Esophagus (tissue), 2 donors: ENCODE measurements at regions not wholly inside any gene's neighbourhood (a gene's known extent, or its start where the extent isn't known, plus 50 kb on each side); places are given as distances from the start of the nearest gene placed in this dataset.

Experiments used
- H3K27ac ChIP-seq, 2 donors: one replicate each; pipeline ENCODE4 v1.5.1; 2013; ENCODE audit warnings: low read depth in 2 of 2, mild to moderate bottlenecking in 2 of 2, inconsistent platforms in 1 of 2, low read length in 1 of 2, moderate library complexity in 1 of 2
- H3K27me3 ChIP-seq, 2 donors: one replicate each; pipeline ENCODE4 v1.6.1; 2013; ENCODE audit warnings: low read length in 2 of 2, control low read depth in 1 of 2, mild to moderate bottlenecking in 1 of 2; ENCODE audit not compliant: insufficient read depth in 2 of 2, control insufficient read depth in 1 of 2
- H3K36me3 ChIP-seq, 2 donors: one replicate each; pipeline ENCODE4 v1.6.1; 2013; ENCODE audit warnings: low read length in 1 of 2; ENCODE audit not compliant: control insufficient read depth in 2 of 2, insufficient read depth in 2 of 2
- H3K4me1 ChIP-seq, 2 donors: one replicate each; pipeline ENCODE4 v1.6.1; 2013; ENCODE audit warnings: low read length in 1 of 2; ENCODE audit not compliant: control insufficient read depth in 2 of 2, insufficient read depth in 2 of 2
- H3K4me3 ChIP-seq, 2 donors: one replicate each; pipeline ENCODE4 v1.5.1; 2013; ENCODE audit warnings: low read length in 2 of 2, mild to moderate bottlenecking in 2 of 2, low read depth in 1 of 2, moderate library complexity in 1 of 2
- H3K9me3 ChIP-seq, 2 donors: one replicate each; pipeline ENCODE4 v1.6.1; 2013; ENCODE audit warnings: mild to moderate bottlenecking in 2 of 2, low read depth in 1 of 2, low read length in 1 of 2, moderate library complexity in 1 of 2; ENCODE audit not compliant: control insufficient read depth in 2 of 2, insufficient read depth in 1 of 2
- WGBS, 2 donors: extraction: QIAGEN DNeasy Blood & Tissue Kit; methylation state at CpG; one replicate each; pipeline ENCODE4 v1.1.7; 2013; 5-methylcytosine and 5-hydroxymethylcytosine counted together
- donor health status: healthy with polysubstance abuse.
- donor health status: Bipolar disorder and iron deficiency.

DNA sequence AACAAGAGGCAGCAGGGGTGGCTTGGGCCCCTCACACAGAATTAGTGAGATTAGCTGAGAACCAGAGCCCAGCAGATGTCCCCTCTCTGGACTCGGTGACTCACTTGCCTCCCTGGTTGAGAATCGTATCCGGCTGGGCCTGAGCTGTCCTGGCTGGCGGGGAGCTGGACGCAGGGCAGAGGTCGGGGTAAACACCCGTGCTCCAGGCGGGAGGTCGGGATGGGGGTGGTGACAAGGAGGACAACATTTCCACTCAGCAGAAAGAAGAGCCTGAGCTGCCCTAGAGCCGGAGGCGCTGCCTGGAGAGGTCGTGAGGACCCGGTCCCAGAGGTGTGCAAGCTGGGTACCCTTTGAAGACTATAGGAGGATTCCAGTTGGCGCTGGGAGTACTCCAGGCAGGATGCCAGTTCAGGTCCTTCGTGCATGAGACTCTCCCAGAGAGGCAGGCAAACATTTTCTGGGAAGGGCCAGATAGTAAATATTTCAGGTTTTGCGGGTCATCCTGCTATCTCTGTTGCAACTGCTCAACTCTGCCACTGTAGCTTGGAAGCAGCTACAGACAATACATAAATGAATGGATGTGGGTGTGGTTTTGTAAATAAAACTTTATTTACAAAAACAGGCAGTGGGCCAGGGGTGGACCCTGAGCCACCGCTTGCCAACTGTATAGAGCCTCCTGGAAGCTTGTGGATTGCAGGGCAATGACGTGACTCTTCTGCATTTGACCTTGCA lies 116.8 kb upstream of the WNT4 start:
- H3K36me3 ChIP-seq, result no peaks in the 10 kb centered on the region
- H3K27ac ChIP-seq, result no peak overlapping the region
- whole genome bisulfite sequencing, 2 donors, result 43 to 51% methylated on average over 18 of the region's 18 CpGs
- H3K4me3 ChIP-seq, result no peak overlapping the region
- peaks cover 3 to 15% of the 10 kb centered on the region in 2 donors for H3K4me1 ChIP-seq
- no peaks in the 10 kb centered on the region for H3K9me3 ChIP-seq
- no peaks in the 10 kb centered on the region for H3K27me3 ChIP-seq

DNA sequence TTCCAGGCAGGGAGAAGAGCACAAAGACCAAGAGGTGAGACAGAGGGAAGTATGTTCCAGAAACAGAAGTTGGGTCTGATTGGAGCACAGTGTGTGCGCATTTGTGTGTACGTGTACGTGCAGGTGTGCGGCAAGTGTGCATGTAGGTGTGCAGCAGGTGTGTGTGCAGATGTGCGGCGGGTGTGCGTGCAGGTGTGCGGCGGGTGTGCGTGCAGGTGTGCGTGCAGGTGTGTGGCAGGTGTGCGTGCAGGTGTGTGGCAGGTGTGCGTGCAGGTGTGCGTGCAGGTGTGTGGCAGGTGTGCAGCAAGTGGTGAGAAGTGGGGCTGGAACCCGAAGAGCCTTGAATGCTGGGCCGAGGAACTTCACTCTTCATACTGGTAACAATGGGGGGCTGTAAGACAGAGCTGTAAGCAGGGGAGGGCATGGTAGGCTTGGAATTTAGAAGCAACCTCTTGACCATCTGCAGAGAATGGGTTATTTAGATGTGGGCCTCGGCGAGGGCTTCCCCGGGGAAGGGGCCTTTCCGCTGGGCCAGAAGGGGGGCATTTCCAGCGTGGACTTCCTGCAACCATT lies 118.0 kb upstream of the WNT4 start:
- no peaks in the 10 kb centered on the region for H3K36me3 ChIP-seq
- H3K4me1 ChIP-seq, result peaks cover 3 to 9% of the 10 kb centered on the region in 2 donors
- H3K27me3 ChIP-seq, result no peaks in the 10 kb centered on the region
- 90 to 92% methylated on average over 21 of the region's 21 CpGs for WGBS, 2 donors
- no peak overlapping the region for H3K27ac ChIP-seq
- no peaks in the 10 kb centered on the region for H3K9me3 ChIP-seq
- H3K4me3 ChIP-seq, result no peak overlapping the region

DNA sequence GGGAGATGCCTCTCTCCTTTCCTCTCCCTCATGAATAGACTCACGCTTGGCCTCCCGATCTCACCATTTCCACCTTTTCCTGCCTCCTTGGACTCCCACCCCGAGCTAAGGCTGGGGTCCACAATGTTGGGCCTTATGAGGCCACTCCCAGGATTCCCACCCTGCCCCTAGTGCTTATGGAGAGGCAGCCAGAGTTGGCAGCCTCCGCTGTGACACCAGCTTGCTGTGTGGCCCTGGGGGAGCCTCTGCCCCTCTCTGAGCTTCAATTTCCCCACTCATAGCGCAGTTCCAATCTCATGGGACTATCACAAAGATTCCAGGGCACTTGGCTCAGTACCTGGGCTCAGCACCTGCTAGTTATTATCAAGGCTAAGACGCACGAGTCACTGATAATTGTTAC lies 118.7 kb upstream of the WNT4 start:
- no peak overlapping the region for H3K27ac ChIP-seq
- H3K27me3 ChIP-seq, result no peaks in the 10 kb centered on the region
- no peaks in the 10 kb centered on the region for H3K9me3 ChIP-seq
- no peak overlapping the region for H3K4me3 ChIP-seq
- no peaks in the 10 kb centered on the region for H3K36me3 ChIP-seq
- whole genome bisulfite sequencing, 2 donors, result 74 to 82% methylated on average over 5 to 7 of the region's 7 CpGs
- peaks cover 3 to 9% of the 10 kb centered on the region in 2 donors for H3K4me1 ChIP-seq

DNA sequence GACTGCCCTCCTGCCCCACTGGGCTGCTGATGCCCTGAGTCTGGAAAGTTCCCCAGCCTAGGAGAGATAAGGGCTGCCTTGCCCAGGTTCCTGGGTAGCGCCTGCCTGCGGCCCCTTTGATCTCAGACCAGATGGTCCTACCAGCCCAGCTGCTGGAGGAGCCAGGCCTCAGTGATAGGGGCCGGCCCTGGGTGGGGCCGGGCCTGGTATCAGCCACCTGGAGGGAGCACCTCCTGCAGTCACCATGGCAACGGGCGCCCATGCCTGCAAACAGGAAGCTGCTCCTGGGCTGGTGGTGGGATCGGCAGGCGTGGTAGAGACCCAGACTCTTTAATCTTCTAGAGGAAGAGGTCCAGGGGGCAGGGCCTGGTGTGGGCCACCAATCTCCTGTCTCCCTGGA lies 119.7 kb upstream of the WNT4 start:
- Histone ChIP-seq H3K4me3 (no peak overlapping the region), H3K4me1 (peaks cover 2 to 9% of the 10 kb centered on the region in 2 donors), H3K27ac (no peak overlapping the region), H3K27me3 (no peaks in the 10 kb centered on the region), H3K9me3 (no peaks in the 10 kb centered on the region), H3K36me3 (no peaks in the 10 kb centered on the region)
- WGBS, 2 donors, result 65 to 72% methylated on average over 8 of the region's 8 CpGs

DNA sequence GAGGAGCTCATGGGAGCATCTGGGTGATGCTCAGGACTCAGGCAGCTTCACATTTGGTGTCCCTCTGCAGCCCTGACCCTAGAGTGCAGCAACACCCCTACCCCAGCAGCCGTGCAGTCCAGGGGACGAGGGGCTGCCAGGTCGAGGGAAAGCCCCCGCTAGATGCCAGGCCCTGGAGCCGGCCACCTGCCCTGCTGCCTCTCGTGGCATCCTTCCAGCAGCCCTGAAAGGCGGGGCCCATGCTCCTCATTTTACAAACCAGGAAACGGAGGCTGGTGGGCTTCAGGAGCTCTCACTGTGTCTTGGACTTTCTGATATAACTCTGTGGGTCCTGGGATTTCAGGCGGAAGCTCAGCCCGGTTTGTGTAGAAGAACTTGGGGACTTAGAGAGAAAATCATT lies 120.5 kb upstream of the WNT4 start:
- Histone ChIP-seq H3K27ac (no peak overlapping the region), H3K27me3 (no peaks in the 10 kb centered on the region), H3K4me3 (no peak overlapping the region), H3K4me1 (peaks cover 0 to 9% of the 10 kb centered on the region in 2 donors), H3K36me3 (no peaks in the 10 kb centered on the region), H3K9me3 (no peaks in the 10 kb centered on the region)
- WGBS, 2 donors, result 73 to 74% methylated on average over 10 of the region's 10 CpGs

DNA sequence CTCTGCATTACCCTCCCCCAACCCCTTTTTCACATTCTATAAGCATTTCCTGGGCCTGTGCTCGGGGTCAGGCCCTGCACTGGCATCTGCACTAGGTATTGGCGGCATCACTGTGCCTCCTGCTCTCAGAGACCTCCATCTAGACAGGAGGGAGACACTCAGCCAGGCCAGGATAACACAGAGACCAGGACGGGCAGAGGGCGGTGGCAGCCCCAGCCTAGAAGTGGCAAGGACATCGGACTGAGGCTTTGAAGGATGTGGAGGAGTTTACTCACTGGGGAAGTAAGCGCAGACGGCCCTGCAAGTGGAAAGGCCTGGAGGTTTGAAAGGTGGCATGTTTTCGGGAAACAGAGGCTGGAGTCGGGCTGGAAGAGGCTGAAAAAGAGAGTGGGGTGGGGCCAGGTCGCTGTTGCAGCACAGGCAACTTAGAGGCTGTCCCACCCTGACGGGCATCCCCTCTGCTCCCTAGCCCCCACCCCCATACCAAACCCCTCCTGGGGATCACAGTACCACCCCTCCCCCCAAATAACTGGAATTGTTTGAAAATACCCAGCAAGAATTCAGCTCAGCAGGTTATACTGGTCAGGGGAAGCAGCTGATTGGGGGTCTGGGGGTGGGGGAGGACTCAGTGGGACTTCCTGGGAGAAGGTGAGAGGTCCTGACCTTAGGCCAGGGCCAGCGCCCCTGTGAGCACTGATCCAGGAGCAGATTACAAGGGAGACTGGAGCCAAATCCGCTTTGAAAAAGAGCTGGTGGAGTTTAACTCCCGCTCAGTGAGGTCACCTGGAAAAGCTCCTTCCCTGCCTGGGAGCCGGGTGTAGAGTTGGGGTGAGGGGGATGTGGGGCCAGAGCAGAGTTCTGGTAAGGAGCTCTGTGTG lies 121.8 kb upstream of the WNT4 start:
- Histone ChIP-seq H3K27ac (no peak overlapping the region), H3K36me3 (no peaks in the 10 kb centered on the region), H3K27me3 (no peaks in the 10 kb centered on the region), H3K9me3 (no peaks in the 10 kb centered on the region), H3K4me3 (no peak overlapping the region), H3K4me1 (peaks cover 0 to 6% of the 10 kb centered on the region in 2 donors)
- 82 to 87% methylated on average over 15 of the region's 15 CpGs for WGBS, 2 donors

DNA sequence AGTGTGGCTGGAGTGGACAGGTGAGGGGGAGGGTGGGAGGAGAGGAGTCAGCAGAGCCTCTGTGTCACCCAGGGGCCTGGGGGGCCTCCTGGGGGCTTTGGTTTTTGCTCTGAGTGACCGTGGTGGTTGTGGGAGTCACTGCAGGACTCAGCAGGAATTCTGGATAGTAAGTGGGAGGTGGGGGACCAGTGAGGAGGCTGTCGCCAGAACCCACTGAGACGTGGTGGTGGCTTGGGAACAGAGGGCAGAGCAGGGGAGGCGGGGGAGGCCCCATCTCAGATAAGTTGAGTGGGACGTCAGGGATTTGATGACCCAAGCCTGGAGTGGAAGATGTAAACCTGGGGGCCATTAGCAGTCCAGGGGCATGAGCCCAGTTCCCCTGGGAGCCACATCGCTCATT lies 123.2 kb upstream of the WNT4 start:
- 78 to 82% methylated on average over 6 of the region's 6 CpGs for WGBS, 2 donors
- H3K27me3 ChIP-seq, result no peaks in the 10 kb centered on the region
- H3K27ac ChIP-seq, result no peak overlapping the region
- H3K4me3 ChIP-seq, result no peak overlapping the region
- H3K36me3 ChIP-seq, result no peaks in the 10 kb centered on the region
- no peaks in the 10 kb centered on the region for H3K9me3 ChIP-seq
- H3K4me1 ChIP-seq, result peaks cover 0 to 3% of the 10 kb centered on the region in 2 donors

DNA sequence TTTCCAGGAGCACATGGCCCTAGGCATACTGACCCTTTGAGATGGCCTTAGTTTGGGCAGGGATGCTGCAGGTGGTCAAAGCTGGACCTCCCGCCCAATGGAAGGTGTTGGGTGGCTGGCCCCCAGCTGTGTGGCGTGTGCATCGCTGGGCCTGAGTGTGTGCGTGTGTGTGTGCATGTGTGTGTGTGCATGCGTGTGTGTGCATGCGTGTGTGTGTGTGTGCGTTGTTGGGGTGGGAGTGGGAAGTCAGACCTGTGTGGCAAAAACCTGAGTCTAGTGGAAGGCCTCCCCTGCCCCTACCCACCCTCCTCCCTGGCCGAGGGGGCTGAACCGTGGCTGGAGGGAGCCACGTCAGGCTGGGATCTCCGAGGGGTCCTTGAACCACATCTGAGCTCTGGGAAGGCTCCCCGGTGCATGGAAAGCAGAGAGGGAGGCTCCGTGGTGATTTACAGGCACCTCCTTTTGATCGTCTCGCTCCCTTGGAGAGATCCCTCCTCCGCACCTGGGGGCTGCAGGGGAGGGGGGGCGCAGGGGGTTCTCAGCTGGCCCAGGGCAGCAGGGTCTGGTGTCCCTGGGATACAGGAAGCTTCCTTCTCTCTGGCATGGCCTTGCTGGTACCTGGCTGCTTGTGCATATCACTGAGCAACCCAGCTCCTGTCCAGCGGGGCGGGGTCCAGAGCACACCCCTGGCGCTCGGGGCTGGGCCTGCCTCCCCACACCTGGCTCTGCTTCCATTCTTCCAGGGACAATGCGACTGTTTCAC lies 124.7 kb upstream of the WNT4 start:
- Histone ChIP-seq H3K4me3 (no peak overlapping the region), H3K27me3 (no peaks in the 10 kb centered on the region), H3K27ac (no peak overlapping the region), H3K36me3 (no peaks in the 10 kb centered on the region), H3K4me1 (peaks cover 0 to 3% of the 10 kb centered on the region in 2 donors), H3K9me3 (no peaks in the 10 kb centered on the region)
- 70 to 77% methylated on average over 21 to 22 of the region's 22 CpGs for WGBS, 2 donors

DNA sequence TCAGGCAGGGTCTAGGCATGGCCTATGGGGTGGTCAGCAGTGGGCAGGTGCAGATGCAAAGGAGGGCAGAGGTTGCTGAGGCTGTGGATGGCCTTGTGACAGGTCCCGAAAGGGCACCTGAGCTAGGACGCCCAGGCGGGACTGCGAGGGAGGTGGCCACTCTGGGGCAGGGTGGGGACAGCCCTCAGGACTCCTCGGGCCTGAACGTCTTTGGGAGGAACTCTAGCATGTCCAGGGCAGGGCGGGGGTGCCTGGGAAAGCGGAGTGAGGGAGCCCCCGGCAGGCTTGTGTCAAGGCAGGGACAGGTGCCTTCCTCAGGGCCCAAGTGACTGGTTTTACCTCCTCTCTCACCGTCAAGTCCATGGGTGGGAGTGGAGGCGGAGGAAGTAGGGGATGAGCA lies 125.4 kb upstream of the WNT4 start:
- 70 to 80% methylated on average over 11 of the region's 11 CpGs for WGBS, 2 donors
- H3K36me3 ChIP-seq, result no peaks in the 10 kb centered on the region

More for the DNA sequence above, 125.4 kb upstream of the WNT4 start:
- H3K9me3 ChIP-seq, result no peaks in the 10 kb centered on the region
- H3K27ac ChIP-seq, result no peak overlapping the region
- H3K4me1 ChIP-seq, result peaks cover 0 to 1% of the 10 kb centered on the region in 2 donors
- no peak overlapping the region for H3K4me3 ChIP-seq
- H3K27me3 ChIP-seq, result no peaks in the 10 kb centered on the region
